Left lung (tissue), 4 donors: ENCODE measurements at regions not wholly inside any gene's neighbourhood (a gene's known extent, or its start where the extent isn't known, plus 50 kb on each side); places are given as distances from the start of the nearest gene placed in this dataset.

ENCODE experiments used
- ATAC-seq: fragments of 200-7000 bp; cut with Tn5 transposase; one replicate; pipeline ENCODE4 v1.9.1; 2020; ENCODE audit warnings: moderate library complexity
- DNase-seq, 4 donors: peaks; one replicate each; pipeline ENCODE4 v3.0.0-alpha.2; 2013 to 2020
- H3K27ac ChIP-seq, 2 donors: fragments of 200-600 bp; sonication (generic) in 1 of 2; one replicate each; pipeline versions ENCODE4 v1.5.0 to v1.8.0; 2020 to 2021
- H3K27me3 ChIP-seq, 2 donors: fragments of 200-600 bp; sonication (generic) in 1 of 2; one replicate each; pipeline versions ENCODE4 v1.5.0 to v1.8.0; 2020 to 2021
- H3K36me3 ChIP-seq, 2 donors: fragments of 200-600 bp; sonication (generic) in 1 of 2; one replicate each; pipeline versions ENCODE4 v1.5.0 to v1.8.0; 2020 to 2021
- H3K4me1 ChIP-seq, 2 donors: fragments of 200-600 bp; one replicate each; pipeline ENCODE4 v1.8.0; 2021
- H3K4me3 ChIP-seq, 2 donors: fragments of 200-600 bp; sonication (generic) in 1 of 2; one replicate each; pipeline versions ENCODE4 v1.5.0 to v1.8.0; 2020 to 2021; ENCODE audit warnings: mild to moderate bottlenecking in 1 of 2
- H3K9me3 ChIP-seq, 2 donors: fragments of 200-600 bp; sonication (generic) in 1 of 2; one replicate each; pipeline versions ENCODE4 v1.5.0 to v1.8.0; 2020 to 2021
- CTCF ChIP-seq, 2 donors: fragments of 200-600 bp; sonication (generic) in 1 of 2; IDR thresholded peaks; one replicate each; pipeline versions ENCODE4 v1.5.0 to v1.8.0; 2021; ENCODE audit warnings: antibody characterized with exemption in 2 of 2
- intact Hi-C, 2 donors: fragments of 100-400 bp; cut with DNase I; formaldehyde crosslinking; loops; one replicate each; pipeline versions ENCODE4 v1.11.2 to v1.14.2; 2022
- donor health status: DM: no; HTN: yes; CAD: no.
- donor health status: DM: no; HTN: no; CAD: no.

GRCh38 chr18:72612894-72613533 is 68.9 kb upstream of the CBLN2 start:
- peak; percentile 50 for ATAC-seq
- no peak for DNase-seq
- Histone ChIP-seq H3K27ac (no peak overlapping the region), H3K4me1 (no peaks in the 10 kb centered on the region), H3K9me3 (no peaks in the 10 kb centered on the region), H3K4me3 (no peak overlapping the region), H3K27me3 (no peaks in the 10 kb centered on the region), H3K36me3 (no peaks in the 10 kb centered on the region)
- intact Hi-C loops, result no loop called here
- no peak for TF ChIP-seq CTCF (IDR thresholded peaks at IDR 0.05)

GRCh38 chr18:72605376-72605775 is 61.2 kb upstream of the CBLN2 start:
- ATAC-seq (no peak), DNase-seq (no peak)
- H3K27me3 ChIP-seq, result no peaks in the 10 kb centered on the region
- H3K27ac ChIP-seq, result no peak overlapping the region
- TF ChIP-seq CTCF (IDR thresholded peaks at IDR 0.05), result no peak
- intact Hi-C loops, result no loop called here
- H3K4me3 ChIP-seq, result no peak overlapping the region
- no peaks in the 10 kb centered on the region for H3K36me3 ChIP-seq
- H3K4me1 ChIP-seq, result no peaks in the 10 kb centered on the region
- peaks cover 0 to 7% of the 10 kb centered on the region in 2 donors for H3K9me3 ChIP-seq

- no peak for TF ChIP-seq CTCF (IDR thresholded peaks at IDR 0.05)
- DNase-seq (no peak), ATAC-seq (no peak)
- Histone ChIP-seq H3K27me3 (no peaks in the 10 kb centered on the region), H3K4me1 (no peaks in the 10 kb centered on the region), H3K36me3 (no peaks in the 10 kb centered on the region), H3K4me3 (no peak overlapping the region), H3K9me3 (peaks cover 0 to 7% of the 10 kb centered on the region in 2 donors), H3K27ac (no peak overlapping the region)
- intact Hi-C loops, result no loop called here
These were observed 57.8 kb upstream of the CBLN2 start for GRCh38 chr18:72601944-72602343.

DNA sequence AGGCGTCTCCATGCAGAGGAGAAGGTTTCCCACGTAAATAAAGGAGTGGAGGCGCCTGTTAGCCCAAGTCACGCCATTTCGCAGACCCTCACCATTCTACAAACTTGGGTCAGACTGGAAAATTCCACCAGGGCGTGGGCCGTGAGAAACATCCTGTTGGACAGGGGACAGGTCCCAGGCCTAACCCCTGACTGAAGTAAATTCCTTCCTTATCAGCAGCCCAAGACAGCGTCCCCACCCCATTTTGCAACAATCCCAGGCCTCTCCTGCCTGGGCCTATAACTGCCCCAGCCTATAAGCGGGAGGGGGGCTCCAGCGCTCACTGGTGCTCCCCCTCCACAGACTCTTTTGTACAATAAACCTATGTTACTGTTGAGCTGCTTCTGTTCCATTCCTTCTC is 57.3 kb upstream of the CBLN2 start:
- TF ChIP-seq CTCF (IDR thresholded peaks at IDR 0.05), result no peak
- ATAC-seq, result peak; percentile 22

More for the DNA sequence above, 57.3 kb upstream of the CBLN2 start:
- Histone ChIP-seq H3K4me1 (no peaks in the 10 kb centered on the region), H3K36me3 (no peaks in the 10 kb centered on the region), H3K4me3 (no peak overlapping the region), H3K27me3 (no peaks in the 10 kb centered on the region), H3K27ac (no peak overlapping the region), H3K9me3 (peaks cover 0 to 7% of the 10 kb centered on the region in 2 donors)
- DNase-seq, result no peak
- intact Hi-C loops, result no loop called here
